Endodermal cell (in vitro differentiated cells): ENCODE measurements at regions not wholly inside any gene's neighbourhood (a gene's known extent, or its start where the extent isn't known, plus 50 kb on each side); places are given as distances from the start of the nearest gene placed in this dataset.

Experiments
- DNase-seq: peaks from one replicate; pipeline ENCODE4 v3.0.0-alpha.2; 2017
- H3K27ac ChIP-seq: 2 replicates; pipeline ENCODE4 v1.5.1; 2013; ENCODE audit warnings: mild to moderate bottlenecking, low read depth, low read length, moderate library complexity
- H3K27me3 ChIP-seq: 2 replicates; pipeline ENCODE4 v1.6.1; 2013; ENCODE audit warnings: mild to moderate bottlenecking, low read length, moderate library complexity; ENCODE audit not compliant: insufficient read depth, control insufficient read depth, poor library complexity, severe bottlenecking
- H3K36me3 ChIP-seq: 2 replicates; pipeline ENCODE4 v1.7.0; 2013; ENCODE audit warnings: mild to moderate bottlenecking, low read length, moderate library complexity; ENCODE audit not compliant: control insufficient read depth, insufficient read depth
- H3K4me1 ChIP-seq: one replicate; pipeline ENCODE4 v1.7.0; 2013; ENCODE audit warnings: low read length; ENCODE audit not compliant: control insufficient read depth, insufficient read depth
- H3K4me3 ChIP-seq: 2 replicates; pipeline ENCODE4 v1.5.1; 2013; ENCODE audit warnings: mild to moderate bottlenecking, low read length, moderate library complexity
- H3K9ac ChIP-seq: 2 replicates; pipeline ENCODE4 v1.6.1; 2013; ENCODE audit warnings: mild to moderate bottlenecking, low read length, moderate library complexity; ENCODE audit not compliant: poor library complexity, severe bottlenecking; ENCODE audit errors: extremely low read depth
- H3K9me3 ChIP-seq: 2 replicates; pipeline ENCODE4 v1.6.1; 2013; ENCODE audit warnings: mild to moderate bottlenecking, low read length, moderate library complexity; ENCODE audit not compliant: control insufficient read depth
- H3K27ac Mint-ChIP-seq: 2 replicates; pipeline ENCODE4 v1.8.0; 2020; ENCODE audit warnings: mixed read lengths
- H3K27me3 Mint-ChIP-seq: 2 replicates; pipeline ENCODE4 v1.8.0; 2021; ENCODE audit warnings: mild to moderate bottlenecking, mixed read lengths; ENCODE audit not compliant: insufficient read depth
- H3K36me3 Mint-ChIP-seq: 2 replicates; pipeline ENCODE4 v1.8.0; 2020; ENCODE audit warnings: low read depth, mixed read lengths
- H3K4me1 Mint-ChIP-seq: 2 replicates; pipeline ENCODE4 v1.8.0; 2020; ENCODE audit warnings: mixed read lengths
- H3K4me3 Mint-ChIP-seq: 2 replicates; pipeline ENCODE4 v1.8.0; 2020; ENCODE audit warnings: mild to moderate bottlenecking, moderate library complexity, mixed read lengths
- H3K9me3 Mint-ChIP-seq: 2 replicates; pipeline ENCODE4 v1.8.0; 2020; ENCODE audit warnings: mild to moderate bottlenecking, mixed read lengths
- WGBS, 2 experiments: methylation state at CpG; one replicate each; pipeline versions ENCODE4 v1.1.5 to v1.1.7; 2013; ENCODE audit warnings: missing lambda C conversion rate in 2 of 2, mixed read lengths in 1 of 2; ENCODE audit not compliant: insufficient coverage in 1 of 2, insufficient read length in 1 of 2; 5-methylcytosine and 5-hydroxymethylcytosine counted together
- TF ChIP-seq, protein P1 (sequence below): fragments of 200-600 bp; sonication (generic); conservative IDR thresholded peaks from 2 replicates; pipeline ENCODE4 v1.5.0; 2021; ENCODE audit warnings: antibody characterized with exemption, mild to moderate bottlenecking

DNA sequence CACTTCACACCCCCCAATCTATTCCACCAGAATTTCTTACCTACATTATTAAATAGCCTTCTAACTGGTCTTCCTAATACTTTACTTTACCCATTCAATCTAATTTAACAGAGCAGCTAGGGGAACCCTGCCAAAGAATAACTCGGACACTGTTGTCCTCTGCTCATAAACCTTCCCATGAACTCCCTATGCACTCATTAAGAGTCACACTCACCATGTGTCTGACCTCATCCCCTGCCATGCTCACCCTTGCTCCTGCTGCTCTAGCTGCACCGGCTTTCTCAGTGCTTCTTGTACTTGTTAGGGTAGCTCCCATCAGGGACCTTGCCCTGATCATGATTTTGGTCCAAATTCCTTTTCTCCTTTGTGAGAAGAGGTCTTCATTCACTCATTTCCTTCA lies 54.6 kb upstream of the GUCY1A1 start:
- TF ChIP-seq, protein P1, sequence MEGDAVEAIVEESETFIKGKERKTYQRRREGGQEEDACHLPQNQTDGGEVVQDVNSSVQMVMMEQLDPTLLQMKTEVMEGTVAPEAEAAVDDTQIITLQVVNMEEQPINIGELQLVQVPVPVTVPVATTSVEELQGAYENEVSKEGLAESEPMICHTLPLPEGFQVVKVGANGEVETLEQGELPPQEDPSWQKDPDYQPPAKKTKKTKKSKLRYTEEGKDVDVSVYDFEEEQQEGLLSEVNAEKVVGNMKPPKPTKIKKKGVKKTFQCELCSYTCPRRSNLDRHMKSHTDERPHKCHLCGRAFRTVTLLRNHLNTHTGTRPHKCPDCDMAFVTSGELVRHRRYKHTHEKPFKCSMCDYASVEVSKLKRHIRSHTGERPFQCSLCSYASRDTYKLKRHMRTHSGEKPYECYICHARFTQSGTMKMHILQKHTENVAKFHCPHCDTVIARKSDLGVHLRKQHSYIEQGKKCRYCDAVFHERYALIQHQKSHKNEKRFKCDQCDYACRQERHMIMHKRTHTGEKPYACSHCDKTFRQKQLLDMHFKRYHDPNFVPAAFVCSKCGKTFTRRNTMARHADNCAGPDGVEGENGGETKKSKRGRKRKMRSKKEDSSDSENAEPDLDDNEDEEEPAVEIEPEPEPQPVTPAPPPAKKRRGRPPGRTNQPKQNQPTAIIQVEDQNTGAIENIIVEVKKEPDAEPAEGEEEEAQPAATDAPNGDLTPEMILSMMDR, result no peak
- H3K9me3 ChIP-seq, result no peaks in the 10 kb centered on the region
- H3K4me1 ChIP-seq, result no peaks in the 10 kb centered on the region
- Mint-ChIP-seq H3K27ac (no peak overlapping the region), H3K27me3 (peaks cover 6% of the 10 kb centered on the region), H3K36me3 (no peaks in the 10 kb centered on the region), H3K4me3 (no peak overlapping the region), H3K9me3 (no peaks in the 10 kb centered on the region), H3K4me1 (peaks cover 14% of the 10 kb centered on the region)
- H3K9ac ChIP-seq, result no peak overlapping the region
- H3K27ac ChIP-seq, result no peak overlapping the region
- 86 to 90% methylated on average over 2 of the region's 2 CpGs for WGBS, 2 experiments
- H3K4me3 ChIP-seq, result no peak overlapping the region
- H3K36me3 ChIP-seq, result no peaks in the 10 kb centered on the region
- no peak for DNase-seq
- no peaks in the 10 kb centered on the region for H3K27me3 ChIP-seq

DNA sequence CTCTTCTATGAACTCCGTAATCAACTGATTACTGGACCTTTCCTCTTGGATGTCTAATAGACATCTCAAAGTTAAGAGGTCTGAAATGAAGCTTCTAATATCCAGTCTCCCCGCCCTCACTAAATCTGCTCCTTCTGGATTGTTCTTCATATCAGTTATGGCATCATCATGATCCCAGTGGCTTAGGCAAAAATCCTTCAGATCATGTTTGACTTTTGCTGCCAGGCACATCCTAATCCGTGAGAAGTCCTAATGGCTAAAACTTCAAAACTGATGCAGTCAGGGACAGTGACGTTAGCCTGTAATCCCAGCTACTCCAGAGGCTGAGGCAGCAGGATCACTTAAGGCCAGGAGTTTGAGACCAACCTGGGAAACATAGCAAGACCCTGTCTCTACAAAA lies 55.1 kb upstream of the GUCY1A1 start:
- H3K4me3 Mint-ChIP-seq, result no peak overlapping the region
- WGBS, 2 experiments, result 73 to 96% methylated on average over 2 to 4 of the region's 4 CpGs
- Histone ChIP-seq H3K4me1 (no peaks in the 10 kb centered on the region), H3K36me3 (no peaks in the 10 kb centered on the region), H3K27ac (no peak overlapping the region), H3K9ac (no peak overlapping the region), H3K27me3 (no peaks in the 10 kb centered on the region), H3K4me3 (no peak overlapping the region), H3K9me3 (no peaks in the 10 kb centered on the region)
- DNase-seq, result no peak
- H3K9me3 Mint-ChIP-seq, result no peaks in the 10 kb centered on the region
- peaks cover 6% of the 10 kb centered on the region for H3K27me3 Mint-ChIP-seq
- TF ChIP-seq, protein P1, result no peak
- H3K36me3 Mint-ChIP-seq, result no peaks in the 10 kb centered on the region
- H3K27ac Mint-ChIP-seq, result no peak overlapping the region
- peaks cover 14% of the 10 kb centered on the region for H3K4me1 Mint-ChIP-seq

- peaks cover 4% of the 10 kb centered on the region for H3K4me1 Mint-ChIP-seq
- no peak overlapping the region for H3K9ac ChIP-seq
- TF ChIP-seq, protein P1, result no peak
- no peak overlapping the region for H3K4me3 Mint-ChIP-seq
- H3K36me3 Mint-ChIP-seq, result no peaks in the 10 kb centered on the region
- no peaks in the 10 kb centered on the region for H3K4me1 ChIP-seq
- no peaks in the 10 kb centered on the region for H3K9me3 ChIP-seq
- no peak for DNase-seq
- 93 to 95% methylated on average over 3 to 5 of the region's 5 CpGs for WGBS, 2 experiments
- no peaks in the 10 kb centered on the region for H3K36me3 ChIP-seq
- no peaks in the 10 kb centered on the region for H3K27me3 ChIP-seq
- H3K27me3 Mint-ChIP-seq, result peaks cover 6% of the 10 kb centered on the region
- H3K9me3 Mint-ChIP-seq, result no peaks in the 10 kb centered on the region
- no peak overlapping the region for H3K27ac ChIP-seq
- H3K27ac Mint-ChIP-seq, result no peak overlapping the region
- no peak overlapping the region for H3K4me3 ChIP-seq
These were observed 56.5 kb upstream of the GUCY1A1 start for GRCh38 chr4:155610143-155610542.
